GM19328 (cell line): ENCODE measurements at regions not wholly inside any gene's neighbourhood (a gene's known extent, or its start where the extent isn't known, plus 50 kb on each side); places are given as distances from the start of the nearest gene placed in this dataset.
"Not testable (repeated sequence)": the region's sequence is repeated elsewhere in the genome, so short reads cannot be mapped to it uniquely, and the experiment has no call there.

Source experiments
- ATAC-seq: cut with Tn5 transposase; IDR thresholded peaks from one replicate; pipeline ENCODE4 v1.9.1; 2021; ENCODE audit warnings: mild to moderate bottlenecking, moderate library complexity; ENCODE audit not compliant: unreplicated experiment

- not testable (repeated sequence) for ATAC-seq
Observed at GRCh38 chr12:127155935-127156619, 1110.9 kb upstream of the TMEM132C start.

GRCh38 chr12:127157501-127158366, 1109.2 kb upstream of the TMEM132C start:
- ATAC-seq = not testable (repeated sequence)

- no peak for ATAC-seq
Observed at GRCh38 chr12:127158385-127159061, 1108.4 kb upstream of the TMEM132C start.

GRCh38 chr12:127161466-127161865, 1105.5 kb upstream of the TMEM132C start:
- no peak for ATAC-seq

- ATAC-seq = no peak
Observed at GRCh38 chr12:127162307-127162706, 1104.7 kb upstream of the TMEM132C start.

- ATAC-seq = no peak
Observed at GRCh38 chr12:127162902-127163301, 1104.1 kb upstream of the TMEM132C start.

- ATAC-seq = peak; percentile 49
Observed at GRCh38 chr12:127165567-127166392, 1101.2 kb upstream of the TMEM132C start.

- no peak for ATAC-seq
Observed at GRCh38 chr12:127169321-127170181, 1097.4 kb upstream of the TMEM132C start.

- ATAC-seq = no peak
Observed at GRCh38 chr12:127170226-127171180, 1096.5 kb upstream of the TMEM132C start.

- no peak for ATAC-seq
Observed at GRCh38 chr12:127172861-127173260, 1094.1 kb upstream of the TMEM132C start.

- ATAC-seq = not testable (repeated sequence)
Observed at GRCh38 chr12:127173971-127174370, 1093.0 kb upstream of the TMEM132C start.

- no peak for ATAC-seq
Observed at GRCh38 chr12:127174881-127175280, 1092.1 kb upstream of the TMEM132C start.

GRCh38 chr12:127175361-127175760, 1091.6 kb upstream of the TMEM132C start:
- no peak for ATAC-seq

GRCh38 chr12:127176804-127177203, 1090.2 kb upstream of the TMEM132C start:
- ATAC-seq = no peak

- ATAC-seq = no peak
Observed at GRCh38 chr12:127178052-127178451, 1088.9 kb upstream of the TMEM132C start.

- no peak for ATAC-seq
Observed at GRCh38 chr12:127178463-127178862, 1088.5 kb upstream of the TMEM132C start.

- no peak for ATAC-seq
Observed at GRCh38 chr12:127179176-127179575, 1087.8 kb upstream of the TMEM132C start.

- no peak for ATAC-seq
Observed at GRCh38 chr12:127182018-127182417, 1085.0 kb upstream of the TMEM132C start.

- ATAC-seq = no peak
Observed at GRCh38 chr12:127189992-127190391, 1077.0 kb upstream of the TMEM132C start.
